Stromal cell of bone marrow (primary cell): ENCODE measurements at regions not wholly inside any gene's neighbourhood (a gene's known extent, or its start where the extent isn't known, plus 50 kb on each side); places are given as distances from the start of the nearest gene placed in this dataset.
"Not testable (repeated sequence)": the region's sequence is repeated elsewhere in the genome, so short reads cannot be mapped to it uniquely, and the experiment has no call there.

Experiments
- DNase-seq: peaks from one replicate; pipeline ENCODE4 v3.0.0-alpha.2; 2012; ENCODE audit warnings: low read depth

DNA sequence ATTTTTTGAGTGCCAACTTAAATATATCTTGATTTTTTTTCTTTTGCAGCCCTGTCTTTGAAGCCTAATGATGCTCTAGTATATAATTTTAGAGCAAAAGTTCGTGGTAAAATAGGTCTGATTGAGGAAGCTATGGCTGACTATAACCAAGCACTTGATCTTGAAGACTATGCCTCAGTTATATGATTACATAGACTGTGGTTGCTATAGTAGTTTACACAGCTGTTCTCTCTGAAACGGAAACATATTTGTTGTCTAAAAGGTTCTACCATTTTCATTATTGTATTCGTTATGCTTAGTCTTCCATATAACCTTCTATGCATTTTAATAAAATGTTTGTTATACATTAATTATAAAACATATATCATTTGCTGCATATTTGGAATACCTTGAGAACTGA, 246.7 kb downstream of the TTC6 start:
- no peak for DNase-seq

DNA sequence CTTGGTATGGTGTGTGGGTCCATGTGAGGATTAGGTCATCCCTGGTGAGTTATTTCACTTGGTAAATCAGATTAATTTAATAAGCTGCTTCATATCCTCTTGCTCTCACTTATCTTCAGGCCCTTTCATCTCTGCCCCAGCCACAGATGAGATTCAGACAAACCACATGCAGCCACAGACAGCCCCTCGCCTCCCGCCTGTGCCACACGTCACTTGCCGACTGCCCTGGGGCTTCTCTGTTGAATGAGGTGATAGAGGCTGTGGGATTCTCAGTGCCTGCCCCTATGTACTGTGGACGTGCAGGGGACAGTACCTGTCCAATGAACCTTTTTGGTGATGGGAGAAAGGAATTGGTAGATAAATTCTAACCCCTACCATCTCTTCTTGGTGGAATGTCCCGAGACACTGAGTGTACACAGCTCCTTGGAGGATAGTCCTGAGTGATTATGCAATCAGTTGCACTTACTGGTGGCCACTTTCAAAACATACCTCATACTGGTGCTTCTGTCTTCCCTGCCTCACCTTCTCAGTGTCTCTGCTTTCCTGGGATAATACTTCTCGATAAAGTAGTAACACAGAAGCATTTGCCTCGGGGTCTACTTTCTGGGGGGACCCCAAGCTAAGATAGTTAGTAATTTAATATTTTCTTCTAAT, 248.7 kb downstream of the TTC6 start:
- no peak for DNase-seq

DNA sequence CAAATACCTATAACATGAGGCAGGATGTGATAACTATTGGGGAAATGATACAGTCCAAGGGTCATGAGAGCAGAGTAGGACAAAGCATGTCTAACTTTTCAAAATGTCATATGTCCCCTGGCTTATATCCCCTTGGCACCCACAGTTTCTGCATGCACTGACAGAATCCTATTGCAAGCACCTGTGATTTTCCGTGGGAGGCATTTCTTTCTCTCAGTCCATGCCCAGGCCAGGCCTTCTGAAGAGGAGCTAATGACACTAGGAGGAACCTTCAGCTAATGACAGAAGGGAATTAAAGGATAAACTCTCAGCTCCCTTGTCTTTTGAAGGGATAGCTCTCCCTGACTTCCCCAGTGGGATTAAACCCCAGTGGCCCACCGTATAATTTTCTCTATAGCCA, 249.2 kb downstream of the TTC6 start:
- DNase-seq: no peak

DNA sequence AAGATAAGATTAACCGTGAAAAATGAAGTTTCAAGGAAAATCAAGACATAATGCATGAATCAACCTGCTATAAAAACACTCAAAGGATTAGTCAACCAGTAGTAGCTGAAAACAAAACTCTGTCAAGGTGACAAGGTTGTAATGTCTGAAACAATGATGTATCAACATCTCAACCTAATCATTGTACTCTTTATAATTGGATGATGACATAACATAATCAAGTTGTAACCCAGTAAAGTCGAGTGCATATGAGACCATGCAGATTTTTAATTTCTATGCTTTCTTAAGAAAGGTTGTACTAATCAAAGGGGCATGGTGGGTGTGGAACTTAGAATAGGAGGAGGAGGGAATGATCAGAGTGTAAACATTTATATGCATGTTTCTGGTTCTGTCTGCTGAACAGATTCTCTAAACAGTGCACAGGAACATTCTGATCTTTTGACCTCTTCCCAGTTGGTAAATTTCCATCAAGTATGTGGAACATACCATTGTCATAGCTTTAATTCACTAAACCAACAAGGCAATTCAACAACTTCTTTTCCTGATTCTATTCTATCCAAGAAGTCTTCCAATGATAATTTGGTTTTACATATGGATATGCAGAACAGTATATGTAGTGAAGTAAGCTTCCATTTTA, 253.7 kb downstream of the TTC6 start:
- no peak for DNase-seq

DNA sequence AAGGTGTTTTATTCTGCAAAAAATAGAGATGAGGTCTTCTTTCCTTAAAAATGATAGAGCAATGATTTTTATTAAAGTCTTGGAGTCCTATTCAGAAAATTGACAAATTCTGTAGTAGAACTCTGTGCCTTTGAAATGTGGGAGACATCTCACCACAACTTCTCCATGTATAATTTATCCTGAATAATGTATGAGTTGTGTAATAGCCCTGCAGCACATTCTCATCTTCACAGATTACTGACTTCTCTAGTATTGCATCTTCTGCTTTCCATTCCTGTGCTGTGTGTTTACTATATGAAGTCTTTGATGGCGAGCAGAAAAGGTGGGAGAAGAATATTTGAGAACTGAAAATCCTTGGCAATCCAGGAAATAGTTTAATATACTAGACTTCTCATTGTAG, 255.6 kb downstream of the TTC6 start:
- no peak for DNase-seq

DNA sequence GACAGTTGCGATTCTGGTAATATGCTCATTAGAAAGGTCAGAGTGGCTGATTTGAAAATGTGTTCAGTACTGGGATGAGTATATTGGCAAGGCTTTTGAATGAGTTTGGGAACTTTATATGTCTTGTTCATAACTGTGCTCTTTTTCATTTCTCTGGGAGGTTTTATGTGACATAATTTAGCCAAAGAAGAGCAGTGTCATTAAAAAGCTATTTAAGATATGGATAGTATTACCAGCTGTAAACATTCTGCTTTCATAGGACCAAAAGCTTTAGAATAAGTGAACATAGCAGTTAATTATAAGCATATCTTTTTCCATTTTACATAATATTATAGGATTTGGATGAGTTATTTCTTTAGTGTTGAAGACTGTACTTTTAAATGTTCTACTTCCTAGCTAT, 260.4 kb downstream of the TTC6 start:
- DNase-seq: no peak

DNA sequence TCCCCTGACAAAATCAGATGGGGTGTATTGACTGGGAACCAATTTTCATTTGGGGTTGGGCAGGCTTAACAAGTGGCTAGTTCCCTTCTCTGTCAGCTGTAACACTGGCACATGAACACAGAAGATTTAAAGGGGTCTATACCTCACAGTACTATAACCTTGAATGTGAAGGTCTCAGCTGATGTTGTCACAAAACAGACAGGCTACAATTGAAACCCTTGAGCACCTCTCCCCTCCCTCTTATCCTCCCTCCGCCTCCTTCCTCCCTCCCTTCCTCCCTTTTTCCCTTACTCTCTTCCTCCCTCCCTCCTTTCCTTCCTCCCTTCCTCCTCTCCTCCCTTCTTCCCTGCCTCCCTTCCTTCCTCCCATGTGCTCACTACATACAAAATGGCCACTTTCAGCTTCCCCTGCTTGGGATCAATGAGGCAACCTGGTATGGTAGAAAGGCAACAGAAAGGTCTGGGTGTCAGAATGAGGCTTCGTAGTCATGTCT, 262.4 kb downstream of the TTC6 start:
- DNase-seq: no peak

DNA sequence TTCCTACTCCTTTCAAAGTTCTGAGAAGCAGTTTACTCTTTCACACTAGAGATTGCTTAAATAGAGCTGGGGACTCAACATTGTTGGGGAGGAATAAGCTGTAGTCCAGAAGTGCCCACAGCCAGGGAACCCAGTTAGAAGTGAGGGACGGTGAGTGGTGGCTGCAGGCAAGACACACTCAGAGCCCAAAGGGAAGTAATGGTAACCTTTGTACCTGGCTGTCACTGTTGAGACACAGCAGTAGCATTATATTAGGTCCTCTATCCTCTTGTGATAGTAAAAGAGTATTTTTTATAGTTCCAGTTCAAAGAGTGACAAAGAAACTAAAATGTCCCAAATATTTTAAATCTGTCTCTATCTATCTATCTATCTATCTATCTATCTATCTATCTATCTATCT, 263.3 kb downstream of the TTC6 start:
- no peak for DNase-seq

DNA sequence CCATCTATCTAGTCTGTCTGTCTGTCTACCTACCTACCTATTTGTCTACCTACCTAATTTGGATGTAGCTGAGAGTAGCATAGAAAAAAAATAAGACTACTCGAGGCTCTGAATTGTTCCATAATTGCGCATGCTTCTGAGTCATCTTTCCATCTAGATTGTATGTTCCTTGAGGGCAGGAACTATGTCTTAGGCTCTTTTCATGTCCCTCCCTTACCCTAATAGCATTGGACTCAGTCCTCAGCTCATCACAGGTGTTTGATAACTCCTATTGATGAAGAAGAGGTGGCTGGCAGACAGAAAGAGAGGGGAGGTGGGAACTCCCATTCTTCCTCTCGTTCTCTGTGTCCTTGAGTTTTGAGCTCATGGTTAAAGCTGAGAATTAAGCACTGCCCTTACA, 263.7 kb downstream of the TTC6 start:
- DNase-seq: no peak

DNA sequence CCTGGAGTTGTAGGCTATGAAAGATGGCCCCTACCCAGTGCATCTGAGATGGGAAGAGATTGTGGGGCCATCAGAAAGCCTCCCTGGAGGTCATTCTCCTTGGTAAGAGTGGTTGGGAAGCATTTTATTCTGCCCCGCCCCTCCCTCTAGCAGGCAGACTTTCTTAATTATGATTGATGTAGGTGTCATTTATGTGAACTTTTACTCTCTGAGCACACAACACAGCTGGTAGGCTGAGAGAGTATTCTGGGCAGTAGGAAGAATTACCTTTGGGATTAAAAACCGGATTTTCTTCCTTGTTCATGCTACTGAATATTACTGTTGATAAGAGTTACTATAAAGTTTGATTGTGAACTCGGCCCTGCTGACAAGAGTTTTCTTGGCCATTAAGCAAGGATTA, 266.8 kb downstream of the TTC6 start:
- DNase-seq: no peak

DNA sequence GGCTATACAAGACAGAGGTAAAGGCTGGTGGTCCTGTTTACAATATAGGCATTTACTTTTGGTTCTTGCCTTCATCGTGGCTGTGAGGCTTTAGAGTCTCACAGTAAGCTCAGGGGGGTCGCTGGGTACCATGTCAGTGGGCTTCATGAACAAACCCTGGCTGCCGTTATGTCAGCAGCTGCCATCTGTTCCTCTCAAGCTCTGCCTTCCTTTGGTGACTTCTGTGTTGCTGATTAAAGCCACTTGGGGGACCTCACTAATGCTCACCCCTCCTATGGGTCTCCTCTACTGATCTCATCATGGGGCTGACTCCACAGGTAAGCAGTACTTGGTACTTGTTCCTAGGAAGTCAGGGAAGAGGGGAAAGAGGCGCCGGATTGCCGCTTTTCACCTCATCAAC, 268.7 kb downstream of the TTC6 start:
- DNase-seq: no peak

DNA sequence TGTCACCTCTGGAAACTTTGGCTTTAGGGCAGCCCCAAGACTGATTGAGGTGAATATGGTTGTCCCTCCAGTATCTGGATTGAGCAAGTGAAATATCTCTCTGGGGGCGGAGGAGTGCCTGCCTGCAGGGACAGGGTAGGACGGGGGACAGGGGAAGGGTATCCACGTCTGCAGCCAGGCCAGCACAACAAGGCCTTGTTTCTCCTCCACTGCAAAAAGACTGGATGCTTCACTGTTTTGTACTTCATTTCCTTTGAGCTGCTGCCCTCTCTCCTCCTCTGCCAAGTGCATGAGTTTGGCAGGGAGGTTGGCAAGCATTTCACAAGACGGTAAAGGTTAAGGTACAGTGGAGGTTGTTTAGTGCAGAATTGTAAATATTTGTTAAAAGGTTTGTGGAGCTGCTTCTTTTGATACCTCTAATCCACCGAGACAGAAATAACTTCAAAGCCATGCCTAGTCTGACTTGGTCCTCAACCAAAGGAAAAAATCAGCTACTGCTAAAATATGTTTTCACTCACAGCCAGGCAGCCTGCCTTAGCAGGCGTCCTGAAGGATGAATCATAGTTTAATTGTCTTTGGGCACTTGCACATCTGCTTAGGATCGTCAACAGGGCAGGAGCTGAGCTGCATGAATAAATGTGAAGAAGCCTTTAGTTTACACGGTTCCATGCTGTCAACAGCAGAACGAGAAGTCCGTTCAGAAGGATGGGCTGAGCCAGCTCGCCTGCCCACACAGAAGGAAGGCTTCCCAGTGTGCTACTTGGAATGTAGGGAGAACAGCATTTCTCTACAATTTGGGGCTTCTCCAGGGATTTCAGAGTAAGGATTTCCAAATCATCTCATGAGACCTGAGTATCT, 269.7 kb downstream of the TTC6 start:
- peak; percentile 15 for DNase-seq

DNA sequence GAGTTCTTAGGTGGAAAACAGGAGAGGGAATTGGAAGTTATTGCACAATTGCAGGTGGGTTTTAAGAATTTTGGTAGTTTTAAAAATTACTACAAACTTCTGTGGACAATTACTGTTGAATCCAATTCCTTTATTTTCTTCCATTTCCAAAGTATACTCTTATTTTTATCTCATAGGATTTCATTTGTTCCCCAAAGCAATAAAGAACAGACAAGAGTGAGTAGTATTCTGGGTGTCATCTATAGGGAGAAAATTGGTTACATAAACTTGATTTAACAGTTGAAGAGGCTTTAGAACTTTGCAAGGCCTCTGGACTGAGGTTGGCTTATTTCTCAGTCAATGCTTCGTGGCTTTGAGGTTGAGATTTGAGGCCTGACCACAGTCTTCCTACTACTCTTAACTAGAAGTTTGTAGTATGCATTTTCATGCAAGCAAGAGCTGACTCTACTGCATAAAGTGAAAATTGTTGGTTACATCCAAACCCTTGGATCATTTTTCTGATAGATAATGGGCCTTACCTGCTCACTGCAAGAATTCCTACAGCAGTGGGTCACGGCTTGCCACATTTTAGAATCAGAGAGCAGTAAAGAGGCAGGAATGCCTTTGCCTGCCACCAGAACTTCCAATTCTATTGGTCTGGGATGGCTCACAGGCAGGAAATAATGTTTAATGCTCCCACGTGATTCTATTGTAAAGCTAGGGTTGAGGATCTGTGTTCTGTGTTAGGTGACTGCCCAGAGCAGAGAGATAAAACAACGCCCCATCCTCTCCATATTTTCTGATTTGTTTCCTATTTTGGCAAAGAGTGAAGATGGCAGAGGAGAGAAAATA, 270.5 kb downstream of the TTC6 start:
- no peak for DNase-seq

DNA sequence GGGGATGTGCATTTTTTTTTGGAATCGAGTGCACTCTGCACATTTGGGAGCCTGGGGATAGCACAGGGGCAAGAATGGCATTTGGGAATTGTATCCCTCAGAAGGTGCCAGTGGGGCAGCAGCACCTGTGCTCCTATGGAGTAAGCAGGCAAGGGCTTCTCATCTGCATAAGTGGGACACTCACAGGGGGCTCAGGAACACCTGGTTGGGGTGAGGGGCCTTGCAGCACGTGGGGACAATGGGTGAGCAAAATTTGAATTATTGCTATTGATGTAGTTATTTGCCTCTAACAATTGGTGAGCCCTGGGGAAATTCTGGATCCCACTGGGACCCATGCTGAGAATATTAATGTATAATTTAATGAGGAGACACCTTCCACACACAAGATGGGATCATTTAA, 274.2 kb downstream of the TTC6 start:
- no peak for DNase-seq

DNA sequence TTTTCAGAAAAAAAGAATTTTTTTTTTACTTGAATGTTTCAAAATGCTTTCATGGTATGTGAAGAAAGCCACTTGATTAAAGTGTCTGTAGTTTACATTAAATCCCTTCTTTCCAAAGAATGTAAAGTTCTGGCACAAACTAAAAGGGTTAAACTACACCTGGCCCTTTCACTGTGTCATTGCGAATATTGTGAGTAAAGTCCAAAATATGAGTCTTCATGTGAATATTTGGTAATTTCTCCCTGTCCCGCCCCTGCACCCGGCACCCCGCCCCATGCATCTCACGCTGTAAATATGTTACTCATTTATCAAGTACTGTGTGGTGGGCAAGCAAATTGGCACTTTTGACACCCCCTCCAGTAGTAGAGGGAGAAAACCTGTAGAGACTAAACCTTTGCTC, 274.7 kb downstream of the TTC6 start:
- no peak for DNase-seq

DNA sequence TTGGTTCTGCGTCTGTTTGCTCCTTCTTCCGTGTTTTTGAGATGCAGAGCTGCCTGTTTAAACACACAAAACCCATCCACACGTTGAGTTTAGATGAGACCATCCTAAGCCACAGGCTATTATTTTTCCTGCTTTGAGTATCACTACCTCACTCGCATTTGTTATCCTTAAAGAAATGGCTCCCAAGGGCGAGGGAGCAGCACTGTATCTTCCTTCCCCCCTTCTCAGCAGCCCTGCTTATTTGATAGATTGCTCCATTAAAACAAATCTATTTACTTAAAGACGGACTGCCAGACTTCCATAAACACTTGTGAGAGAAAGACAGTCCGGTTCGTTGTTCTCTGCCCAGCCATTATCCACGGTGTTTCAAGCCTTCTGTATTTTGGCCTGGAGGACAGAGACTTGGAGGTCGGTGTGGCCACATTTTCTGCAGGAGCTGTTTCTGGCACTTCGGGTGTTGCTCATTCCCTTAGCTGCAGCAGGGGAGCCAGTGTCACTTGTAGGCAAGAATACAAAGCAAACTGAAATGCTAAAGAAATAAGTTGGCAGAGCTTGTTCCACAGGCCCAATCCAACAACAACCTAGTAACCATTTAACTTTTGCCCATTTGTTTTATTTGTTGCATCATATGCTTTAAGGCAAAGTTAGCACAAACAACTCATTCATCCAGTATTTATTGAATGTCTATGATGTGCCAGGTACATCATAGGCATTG, 275.4 kb downstream of the TTC6 start:
- DNase-seq: no peak

DNA sequence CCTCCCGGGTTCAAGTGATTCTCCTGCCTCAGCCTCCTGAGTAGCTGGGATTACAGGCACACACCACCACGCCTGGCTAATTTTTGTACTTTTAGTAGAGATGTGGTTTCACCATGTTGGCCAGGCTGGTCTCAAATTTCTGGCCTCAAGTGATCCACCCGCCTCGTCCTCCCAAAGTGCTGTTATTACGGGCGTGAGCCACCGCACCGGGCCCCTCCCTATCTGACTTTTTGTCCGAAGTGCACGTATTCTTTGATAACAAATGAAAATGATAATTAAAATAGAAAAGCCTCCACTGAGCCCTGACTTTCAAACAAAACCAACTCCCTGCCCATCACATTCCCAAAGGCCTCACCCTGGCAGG, 278.6 kb downstream of the TTC6 start:
- DNase-seq: not testable (repeated sequence)

DNA sequence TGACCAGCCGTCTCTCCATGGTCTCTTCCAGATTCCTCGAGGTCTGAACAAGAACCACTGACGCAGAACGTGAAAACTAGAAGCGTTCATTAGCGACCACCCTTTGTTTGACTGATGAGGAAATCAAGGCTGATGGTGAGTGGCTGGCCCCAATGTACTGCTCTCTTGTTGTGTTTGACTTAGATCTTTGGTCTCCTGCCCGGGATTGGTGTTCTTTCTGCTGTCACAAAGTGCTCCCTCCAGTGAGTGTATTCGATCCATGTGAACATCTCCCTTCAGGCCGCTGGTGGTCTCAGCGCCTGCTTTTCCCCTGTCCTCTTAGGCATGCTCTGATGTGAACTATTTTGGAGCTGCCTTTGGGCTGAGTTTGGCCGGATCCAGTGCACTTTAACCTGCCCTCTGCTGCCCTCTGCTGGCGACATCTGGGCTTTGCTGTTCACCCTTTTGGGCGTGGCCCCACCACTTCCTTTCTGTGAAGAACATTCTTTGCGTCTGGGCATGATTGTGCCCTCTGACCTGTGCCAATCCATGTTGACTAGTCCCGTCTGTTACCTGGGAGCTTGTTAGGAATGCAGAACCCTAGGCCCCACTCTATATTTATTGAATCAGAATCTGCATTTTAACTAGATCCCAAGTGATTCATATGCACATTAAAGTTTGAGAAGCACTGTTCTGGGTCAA, 279.1 kb downstream of the TTC6 start:
- peak; percentile 29 for DNase-seq

DNA sequence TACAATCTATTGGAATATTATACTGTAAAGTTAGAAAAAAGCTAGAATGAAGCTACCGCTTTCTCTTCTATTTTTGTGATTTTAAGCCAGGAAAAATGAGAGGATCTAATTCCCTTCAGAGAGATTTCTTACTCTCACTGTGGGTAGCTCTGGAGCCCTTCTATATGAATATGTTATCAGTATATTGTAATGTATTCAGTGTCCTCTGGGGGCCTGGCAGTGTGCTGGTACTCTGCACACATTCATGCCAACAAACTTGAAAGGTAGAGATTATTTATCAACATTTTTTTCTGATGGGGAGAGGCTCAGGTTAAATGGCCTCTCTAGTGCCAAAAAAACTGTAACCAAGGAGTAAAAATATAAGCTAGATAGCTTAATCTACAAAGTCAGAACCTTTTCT, 292.8 kb downstream of the TTC6 start:
- DNase-seq: no peak

DNA sequence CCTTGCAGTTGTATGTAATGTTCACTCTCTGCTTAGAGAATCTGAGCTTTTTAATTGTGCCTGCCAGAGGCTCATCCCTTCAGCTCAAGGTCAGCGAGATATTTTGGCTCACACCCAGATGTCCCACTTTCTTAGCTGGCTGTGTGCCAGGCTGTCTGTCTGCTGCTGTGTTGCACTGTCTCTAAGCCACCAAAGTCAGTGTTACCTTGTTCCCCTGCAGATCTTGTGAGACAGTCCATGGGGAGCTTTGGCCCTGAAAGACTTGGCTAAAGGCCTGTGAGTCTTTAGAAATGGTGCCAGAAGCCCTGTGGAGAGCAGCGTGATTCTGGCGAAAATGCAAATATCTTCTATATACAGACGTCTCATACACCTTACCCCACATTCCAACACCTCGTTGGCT, 293.7 kb downstream of the TTC6 start:
- DNase-seq: no peak

DNA sequence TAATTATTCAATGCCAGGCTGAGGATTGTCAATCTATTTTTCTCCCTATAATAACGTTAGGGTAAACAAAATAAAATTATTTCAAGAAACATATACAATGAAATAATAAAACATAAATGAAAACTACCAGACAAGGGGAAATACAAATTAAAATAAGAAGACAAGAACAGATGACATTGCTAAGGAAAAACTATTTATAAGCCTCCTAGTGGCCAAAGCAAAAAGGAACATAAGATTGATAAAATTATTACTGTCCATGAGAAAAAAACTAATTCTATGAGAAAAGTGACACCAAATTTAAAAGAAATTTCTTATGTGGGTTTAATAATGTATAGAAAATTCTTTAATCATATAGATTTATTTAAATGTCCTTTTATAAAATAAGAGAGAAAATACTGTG, 294.7 kb downstream of the TTC6 start:
- no peak for DNase-seq
